Activated T-cell treated with anti-CD3 and anti-CD28 coated beads, Interleukin-2, amount 50 U/mL, for 48 hours (primary cell): ENCODE measurements at regions not wholly inside any gene's neighbourhood (a gene's known extent, or its start where the extent isn't known, plus 50 kb on each side); places are given as distances from the start of the nearest gene placed in this dataset.
"Not testable (repeated sequence)": the region's sequence is repeated elsewhere in the genome, so short reads cannot be mapped to it uniquely, and the experiment has no call there.

Experiments used
- DNase-seq, 2 experiments: peaks; one replicate each; pipeline ENCODE4 v3.0.0-alpha.2; 2020

- no peak for DNase-seq
Measured at GRCh38 chr11:23155503-23155902, 295.2 kb upstream of the CCDC179 start.

DNA sequence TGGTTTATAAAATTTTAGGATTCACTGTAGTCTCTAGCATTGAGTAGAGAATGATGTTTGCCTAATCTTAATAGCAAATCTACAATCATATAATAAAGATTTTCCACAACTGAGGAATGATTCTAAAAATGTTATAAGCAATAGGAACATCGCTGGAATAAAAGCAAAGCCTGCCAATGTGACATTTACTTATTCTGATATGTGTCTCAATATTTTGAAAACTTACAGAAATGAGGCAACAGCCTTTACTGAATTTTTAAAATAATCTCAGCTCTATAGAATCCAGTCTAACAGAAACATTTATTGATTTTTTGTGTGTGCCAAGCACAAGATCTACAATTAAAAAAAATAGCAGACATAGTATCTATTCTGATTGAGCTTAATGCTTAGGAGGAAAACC is 303.7 kb upstream of the CCDC179 start:
- no peak for DNase-seq

- no peak for DNase-seq
Measured at GRCh38 chr11:23166376-23166775, 306.1 kb upstream of the CCDC179 start.

DNA sequence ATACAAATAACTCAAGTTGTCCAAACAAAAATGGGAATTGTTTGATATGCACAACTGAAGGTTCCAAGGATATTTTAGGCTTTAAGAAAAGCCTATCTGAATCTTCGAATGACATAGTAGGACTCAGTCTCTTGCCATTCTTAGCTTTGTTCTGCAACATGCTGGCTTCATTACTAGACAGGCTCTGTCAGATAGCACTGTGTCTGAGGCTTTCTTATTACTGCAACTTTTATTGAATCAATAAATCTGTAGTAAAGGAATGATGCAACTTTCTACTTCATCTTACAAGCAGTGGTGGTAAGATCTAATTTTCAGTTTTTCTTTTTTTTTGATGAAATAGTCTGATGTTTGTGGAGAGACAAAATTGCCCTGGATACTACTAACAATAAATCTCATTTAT is 319.3 kb upstream of the CCDC179 start:
- DNase-seq = no peak

- DNase-seq = no peak
Measured at GRCh38 chr11:23181022-23181807, 320.9 kb upstream of the CCDC179 start.

DNA sequence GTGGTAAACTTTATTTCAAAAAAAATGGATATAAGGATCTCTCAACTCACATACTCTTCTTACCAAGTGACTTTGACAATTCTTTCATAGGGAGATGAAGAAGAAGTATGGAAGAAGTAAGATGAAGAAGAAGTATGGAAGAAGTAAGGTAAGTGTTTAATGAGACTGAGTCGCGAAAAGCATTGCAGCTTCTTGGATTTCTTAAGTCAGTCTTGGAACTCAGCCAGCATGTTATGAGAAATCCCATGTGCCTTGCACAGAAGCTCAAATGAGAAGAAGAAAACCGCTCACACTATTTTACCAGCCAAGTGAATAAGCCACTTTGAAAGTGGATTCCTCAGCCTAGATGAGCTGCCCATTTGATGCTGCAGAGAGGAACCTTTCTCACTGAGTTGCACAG is 332.0 kb upstream of the CCDC179 start:
- DNase-seq = no peak

GRCh38 chr11:23201936-23202522 is 341.8 kb upstream of the CCDC179 start:
- DNase-seq = no peak

DNA sequence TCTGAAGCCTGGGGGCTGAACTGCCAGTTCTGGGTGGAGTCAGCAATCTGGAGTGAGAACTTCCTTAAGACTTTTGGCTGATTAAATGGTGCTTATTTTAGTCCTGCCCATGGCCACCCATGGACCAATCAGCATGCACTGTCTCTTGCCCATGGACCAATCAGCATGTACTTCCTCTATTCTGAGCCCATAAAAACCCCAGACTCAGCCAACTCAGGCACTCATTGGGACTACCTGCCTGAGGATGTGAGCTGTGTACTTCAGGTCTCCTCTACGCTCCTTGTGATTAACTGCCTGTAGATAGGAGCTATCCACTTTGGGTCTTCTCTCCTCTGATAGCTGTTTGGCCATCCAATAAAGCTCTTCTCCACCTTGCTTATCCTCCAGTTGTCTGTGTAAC is 342.3 kb upstream of the CCDC179 start:
- DNase-seq = no peak

DNA sequence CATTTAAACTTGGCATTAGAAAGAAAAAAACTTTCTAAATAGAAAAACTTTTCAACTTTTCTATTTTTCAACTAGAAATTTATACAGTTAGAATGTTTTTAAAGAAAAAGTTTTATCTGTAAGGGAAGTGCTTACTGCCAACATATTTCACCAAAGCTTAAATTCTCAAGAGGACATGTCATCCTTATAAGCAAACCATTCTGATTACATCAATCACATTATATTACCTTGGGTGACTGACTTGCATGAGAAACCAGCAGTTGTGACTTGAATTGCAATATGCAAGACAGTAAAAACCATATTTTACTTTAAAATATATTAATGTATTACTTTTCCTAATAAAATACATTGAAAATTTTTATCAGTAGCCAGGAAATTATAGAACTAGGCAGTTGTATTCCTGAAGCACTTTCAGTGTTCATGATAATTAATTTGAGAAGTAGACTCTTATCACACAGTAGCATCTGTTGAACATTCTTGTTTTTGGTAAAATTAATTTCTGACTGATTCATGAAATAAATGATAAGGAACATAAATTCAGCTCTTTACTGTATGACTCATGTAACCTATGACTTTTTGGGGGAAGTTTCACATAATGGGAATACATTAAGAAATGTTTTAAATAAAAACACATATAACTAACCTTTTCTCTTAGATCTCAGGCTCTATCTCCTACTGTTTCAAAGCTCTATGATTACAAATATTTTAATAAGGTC is 345.0 kb upstream of the CCDC179 start:
- DNase-seq = no peak

GRCh38 chr11:23206741-23207336 is 346.6 kb upstream of the CCDC179 start:
- DNase-seq = no peak

- DNase-seq = no peak
Measured at GRCh38 chr11:23211221-23211620, 350.9 kb upstream of the CCDC179 start.

- no peak for DNase-seq
Measured at GRCh38 chr11:23212807-23213206, 352.5 kb upstream of the CCDC179 start.

- DNase-seq = no peak
Measured at GRCh38 chr11:23217072-23217471, 356.8 kb upstream of the CCDC179 start.

DNA sequence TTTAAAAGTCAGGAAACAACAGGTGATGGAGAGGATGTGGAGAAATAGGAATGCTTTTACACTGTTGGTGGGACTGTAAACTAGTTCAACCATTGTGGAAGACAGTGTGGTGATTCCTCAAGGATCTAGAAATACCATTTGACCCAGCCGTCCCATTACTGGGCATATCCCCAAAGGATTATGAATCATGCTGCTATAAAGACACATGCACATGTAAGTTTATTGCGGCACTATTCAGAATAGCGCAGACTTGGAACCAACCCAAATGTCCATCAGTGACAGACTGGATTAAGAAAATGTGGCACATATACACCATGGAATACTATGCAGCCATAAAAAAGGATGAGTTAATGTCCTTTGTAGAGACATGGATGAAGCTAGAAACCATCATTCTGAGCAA is 359.8 kb upstream of the CCDC179 start:
- not testable (repeated sequence) for DNase-seq

DNA sequence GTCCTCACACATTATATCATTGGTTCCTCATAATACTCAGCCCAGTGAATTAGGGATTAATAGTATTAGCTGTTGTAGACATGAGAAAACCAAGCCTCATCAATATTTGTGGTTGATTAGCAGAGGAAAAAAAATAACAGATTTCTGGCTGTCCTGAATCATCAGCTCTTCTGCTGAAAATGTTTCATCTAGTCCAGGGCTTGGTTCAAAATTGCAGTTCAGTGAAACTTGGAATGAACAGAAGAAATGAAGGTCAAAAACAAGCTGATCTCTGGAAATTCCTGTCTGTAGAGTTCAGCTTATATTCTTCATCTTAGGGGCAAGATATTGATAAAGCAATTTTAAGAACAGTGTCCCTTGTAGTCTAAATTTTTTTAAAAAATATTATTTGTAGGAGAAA is 361.1 kb upstream of the CCDC179 start:
- DNase-seq = no peak

DNA sequence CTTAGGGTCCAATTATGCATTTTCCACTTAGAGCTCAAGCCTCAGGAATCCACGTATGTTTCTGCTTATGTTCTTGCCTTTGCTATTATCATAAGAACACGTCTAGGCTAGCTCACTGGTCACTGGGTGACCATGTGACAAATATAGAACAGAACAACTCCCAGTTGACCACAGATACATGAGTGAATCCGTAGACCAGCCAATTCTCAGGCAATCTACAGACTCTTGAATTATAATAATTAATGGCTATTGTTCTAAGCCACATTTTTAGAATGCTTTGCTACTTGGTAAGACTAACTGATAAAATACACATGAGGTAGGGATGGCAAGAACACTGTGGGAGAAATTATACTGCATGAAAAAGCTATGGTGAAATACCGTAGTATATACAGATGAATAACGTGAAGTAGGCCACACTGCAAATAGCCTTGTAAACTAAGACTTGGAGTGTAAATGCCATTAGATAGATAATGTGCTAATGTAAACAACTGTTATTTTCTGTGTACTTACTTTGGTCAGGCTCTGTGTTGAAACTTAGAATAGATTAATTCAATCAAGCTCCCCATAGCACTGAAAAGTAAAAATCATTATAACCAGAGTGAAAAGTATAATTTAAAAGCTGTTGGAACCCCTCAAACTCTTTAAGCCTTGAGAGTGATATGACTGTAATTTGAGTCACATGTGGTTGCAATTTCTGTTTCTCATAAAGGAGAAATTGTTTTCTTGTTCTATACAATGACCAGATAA is 366.2 kb upstream of the CCDC179 start:
- no peak for DNase-seq

- no peak for DNase-seq
Measured at GRCh38 chr11:23227078-23227445, 366.8 kb upstream of the CCDC179 start.

- DNase-seq = no peak
Measured at GRCh38 chr11:23232652-23233051, 372.4 kb upstream of the CCDC179 start.

- no peak for DNase-seq
Measured at GRCh38 chr11:23233075-23233474, 372.8 kb upstream of the CCDC179 start.

DNA sequence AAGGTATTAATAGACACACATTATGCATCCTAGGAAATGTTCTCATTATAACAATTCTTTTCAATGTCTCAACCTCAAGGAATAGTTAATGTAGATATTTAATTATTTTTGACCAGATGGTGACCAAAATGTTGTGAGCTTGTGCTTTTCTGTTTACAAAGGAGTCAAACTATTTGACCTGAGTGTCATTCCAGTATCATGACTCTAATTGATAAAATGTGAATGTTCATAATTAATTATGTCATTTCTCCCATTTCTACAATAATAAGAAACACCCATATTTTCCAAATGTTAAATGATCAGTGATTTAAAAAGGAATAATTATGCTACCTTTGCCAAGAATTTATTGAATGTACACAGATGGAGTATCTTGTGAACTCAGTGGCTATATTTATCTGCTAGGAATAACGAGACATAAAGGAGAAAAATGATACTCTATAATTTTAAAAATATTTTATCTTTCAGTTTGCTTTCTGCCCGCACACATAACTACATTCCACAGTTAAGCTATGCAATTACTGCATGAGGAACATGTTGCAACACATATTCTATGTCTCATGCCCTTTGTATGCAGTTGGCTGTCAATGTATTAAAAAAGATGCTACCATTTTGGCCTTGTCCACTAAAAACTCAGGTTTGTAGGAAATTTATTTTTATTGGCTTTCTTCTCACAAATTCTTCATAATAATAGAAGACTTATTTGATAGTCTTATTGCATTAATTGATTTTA is 376.7 kb upstream of the CCDC179 start:
- DNase-seq = no peak

DNA sequence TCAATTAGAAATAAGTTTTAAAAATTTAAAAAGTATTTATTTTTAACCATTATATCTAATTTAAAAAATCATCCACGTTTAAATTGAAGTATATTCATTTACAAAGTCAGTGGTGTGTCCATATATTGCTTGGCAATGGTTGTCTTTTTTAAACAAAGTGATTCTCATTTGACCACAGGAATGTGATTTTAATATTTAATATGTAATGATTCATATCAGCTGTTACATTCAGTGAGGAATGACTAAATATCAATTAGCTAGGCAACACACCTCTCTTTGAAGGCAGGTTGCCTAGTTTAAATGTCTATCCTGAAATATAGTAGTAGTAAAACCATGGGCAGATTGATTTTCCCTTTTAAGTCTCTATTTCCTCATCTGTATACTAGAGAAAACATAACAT is 392.2 kb upstream of the CCDC179 start:
- DNase-seq = no peak

GRCh38 chr11:23257088-23257487 is 396.8 kb upstream of the CCDC179 start:
- DNase-seq = no peak
